ENCODE measurements at regions not wholly inside any gene's neighbourhood (a gene's known extent, or its start where the extent isn't known, plus 50 kb on each side); places are given as distances from the start of the nearest gene placed in this dataset.

DNA sequence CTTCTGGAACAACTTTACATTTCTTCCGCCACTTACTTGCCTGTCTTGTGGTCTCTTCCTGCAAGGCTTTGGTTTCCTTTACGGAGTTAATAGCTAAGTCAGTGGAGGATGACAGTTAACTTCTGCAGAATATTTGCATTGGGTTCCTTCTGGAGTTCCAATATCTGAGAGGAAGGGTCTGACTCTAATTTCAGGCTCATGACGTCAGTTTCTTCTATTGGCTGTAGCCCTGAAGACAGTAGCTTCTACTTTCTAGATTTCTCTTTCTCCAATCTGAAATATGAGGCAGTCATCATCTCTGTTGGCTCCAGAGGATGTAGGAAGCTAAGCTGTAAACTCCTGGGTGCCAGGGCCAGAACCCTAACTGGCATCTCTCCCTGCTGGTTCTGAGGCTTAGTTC lies 76.7 kb downstream of the FRMPD3 start:
- TF ChIP-seq, protein P1, sequence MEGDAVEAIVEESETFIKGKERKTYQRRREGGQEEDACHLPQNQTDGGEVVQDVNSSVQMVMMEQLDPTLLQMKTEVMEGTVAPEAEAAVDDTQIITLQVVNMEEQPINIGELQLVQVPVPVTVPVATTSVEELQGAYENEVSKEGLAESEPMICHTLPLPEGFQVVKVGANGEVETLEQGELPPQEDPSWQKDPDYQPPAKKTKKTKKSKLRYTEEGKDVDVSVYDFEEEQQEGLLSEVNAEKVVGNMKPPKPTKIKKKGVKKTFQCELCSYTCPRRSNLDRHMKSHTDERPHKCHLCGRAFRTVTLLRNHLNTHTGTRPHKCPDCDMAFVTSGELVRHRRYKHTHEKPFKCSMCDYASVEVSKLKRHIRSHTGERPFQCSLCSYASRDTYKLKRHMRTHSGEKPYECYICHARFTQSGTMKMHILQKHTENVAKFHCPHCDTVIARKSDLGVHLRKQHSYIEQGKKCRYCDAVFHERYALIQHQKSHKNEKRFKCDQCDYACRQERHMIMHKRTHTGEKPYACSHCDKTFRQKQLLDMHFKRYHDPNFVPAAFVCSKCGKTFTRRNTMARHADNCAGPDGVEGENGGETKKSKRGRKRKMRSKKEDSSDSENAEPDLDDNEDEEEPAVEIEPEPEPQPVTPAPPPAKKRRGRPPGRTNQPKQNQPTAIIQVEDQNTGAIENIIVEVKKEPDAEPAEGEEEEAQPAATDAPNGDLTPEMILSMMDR (IDR thresholded peaks at IDR 0.05): no peak
- no peak for TF ChIP-seq POLR2A (IDR thresholded peaks at IDR 0.05)
